ENCODE measurements at regions not wholly inside any gene's neighbourhood (a gene's known extent, or its start where the extent isn't known, plus 50 kb on each side); places are given as distances from the start of the nearest gene placed in this dataset.

GRCh38 chr19:28859811-28860210 lies 353.1 kb downstream of the UQCRFS1 start:
- TF ChIP-seq, protein P1, sequence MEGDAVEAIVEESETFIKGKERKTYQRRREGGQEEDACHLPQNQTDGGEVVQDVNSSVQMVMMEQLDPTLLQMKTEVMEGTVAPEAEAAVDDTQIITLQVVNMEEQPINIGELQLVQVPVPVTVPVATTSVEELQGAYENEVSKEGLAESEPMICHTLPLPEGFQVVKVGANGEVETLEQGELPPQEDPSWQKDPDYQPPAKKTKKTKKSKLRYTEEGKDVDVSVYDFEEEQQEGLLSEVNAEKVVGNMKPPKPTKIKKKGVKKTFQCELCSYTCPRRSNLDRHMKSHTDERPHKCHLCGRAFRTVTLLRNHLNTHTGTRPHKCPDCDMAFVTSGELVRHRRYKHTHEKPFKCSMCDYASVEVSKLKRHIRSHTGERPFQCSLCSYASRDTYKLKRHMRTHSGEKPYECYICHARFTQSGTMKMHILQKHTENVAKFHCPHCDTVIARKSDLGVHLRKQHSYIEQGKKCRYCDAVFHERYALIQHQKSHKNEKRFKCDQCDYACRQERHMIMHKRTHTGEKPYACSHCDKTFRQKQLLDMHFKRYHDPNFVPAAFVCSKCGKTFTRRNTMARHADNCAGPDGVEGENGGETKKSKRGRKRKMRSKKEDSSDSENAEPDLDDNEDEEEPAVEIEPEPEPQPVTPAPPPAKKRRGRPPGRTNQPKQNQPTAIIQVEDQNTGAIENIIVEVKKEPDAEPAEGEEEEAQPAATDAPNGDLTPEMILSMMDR (tag by site-specific recombination; IDR thresholded peaks at IDR 0.05), result no peak
- TF ChIP-seq PATZ1 (tag by site-specific recombination; IDR thresholded peaks at IDR 0.05), result no peak
- TF ChIP-seq ZNF837 (tag by site-specific recombination; IDR thresholded peaks at IDR 0.05), result no peak
